ENCODE measurements at regions not wholly inside any gene's neighbourhood (a gene's known extent, or its start where the extent isn't known, plus 50 kb on each side); places are given as distances from the start of the nearest gene placed in this dataset.

- TF ChIP-seq, protein P1, sequence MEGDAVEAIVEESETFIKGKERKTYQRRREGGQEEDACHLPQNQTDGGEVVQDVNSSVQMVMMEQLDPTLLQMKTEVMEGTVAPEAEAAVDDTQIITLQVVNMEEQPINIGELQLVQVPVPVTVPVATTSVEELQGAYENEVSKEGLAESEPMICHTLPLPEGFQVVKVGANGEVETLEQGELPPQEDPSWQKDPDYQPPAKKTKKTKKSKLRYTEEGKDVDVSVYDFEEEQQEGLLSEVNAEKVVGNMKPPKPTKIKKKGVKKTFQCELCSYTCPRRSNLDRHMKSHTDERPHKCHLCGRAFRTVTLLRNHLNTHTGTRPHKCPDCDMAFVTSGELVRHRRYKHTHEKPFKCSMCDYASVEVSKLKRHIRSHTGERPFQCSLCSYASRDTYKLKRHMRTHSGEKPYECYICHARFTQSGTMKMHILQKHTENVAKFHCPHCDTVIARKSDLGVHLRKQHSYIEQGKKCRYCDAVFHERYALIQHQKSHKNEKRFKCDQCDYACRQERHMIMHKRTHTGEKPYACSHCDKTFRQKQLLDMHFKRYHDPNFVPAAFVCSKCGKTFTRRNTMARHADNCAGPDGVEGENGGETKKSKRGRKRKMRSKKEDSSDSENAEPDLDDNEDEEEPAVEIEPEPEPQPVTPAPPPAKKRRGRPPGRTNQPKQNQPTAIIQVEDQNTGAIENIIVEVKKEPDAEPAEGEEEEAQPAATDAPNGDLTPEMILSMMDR (IDR thresholded peaks at IDR 0.05 in 2 of 3, conservative IDR thresholded peaks at IDR 0.05 in 1 of 3; ENCODE audit: control insufficient read depth in 2 of 3, extremely low read depth in 1 of 3, insufficient read depth in 1 of 3, low read depth in 3 of 3, low read length in 3 of 3): no peak
- TF ChIP-seq SRF (IDR thresholded peaks at IDR 0.05; ENCODE audit: low read depth in 2 of 2, low read length in 2 of 2) (no peak), YY1 (IDR thresholded peaks at IDR 0.05; ENCODE audit: low read depth, low read length) (no peak), EED (IDR thresholded peaks at IDR 0.05; ENCODE audit: low read depth) (no peak), EZH2 (IDR thresholded peaks at IDR 0.05; ENCODE audit: borderline replicate concordance, control insufficient read depth, low read depth, low read length) (no peak), FOS (IDR thresholded peaks at IDR 0.05; ENCODE audit: borderline replicate concordance, extremely low read depth, insufficient read length) (no peak), CREB1 (IDR thresholded peaks at IDR 0.05; ENCODE audit: low read depth) (no peak), SKIL (IDR thresholded peaks at IDR 0.05; ENCODE audit: low read depth, poor library complexity, severe bottlenecking) (no peak)
Observed at GRCh38 chr5:26791021-26791420, 247.4 kb downstream of the CDH9 start.
